ENCODE measurements at regions not wholly inside any gene's neighbourhood (a gene's known extent, or its start where the extent isn't known, plus 50 kb on each side); places are given as distances from the start of the nearest gene placed in this dataset.

DNA sequence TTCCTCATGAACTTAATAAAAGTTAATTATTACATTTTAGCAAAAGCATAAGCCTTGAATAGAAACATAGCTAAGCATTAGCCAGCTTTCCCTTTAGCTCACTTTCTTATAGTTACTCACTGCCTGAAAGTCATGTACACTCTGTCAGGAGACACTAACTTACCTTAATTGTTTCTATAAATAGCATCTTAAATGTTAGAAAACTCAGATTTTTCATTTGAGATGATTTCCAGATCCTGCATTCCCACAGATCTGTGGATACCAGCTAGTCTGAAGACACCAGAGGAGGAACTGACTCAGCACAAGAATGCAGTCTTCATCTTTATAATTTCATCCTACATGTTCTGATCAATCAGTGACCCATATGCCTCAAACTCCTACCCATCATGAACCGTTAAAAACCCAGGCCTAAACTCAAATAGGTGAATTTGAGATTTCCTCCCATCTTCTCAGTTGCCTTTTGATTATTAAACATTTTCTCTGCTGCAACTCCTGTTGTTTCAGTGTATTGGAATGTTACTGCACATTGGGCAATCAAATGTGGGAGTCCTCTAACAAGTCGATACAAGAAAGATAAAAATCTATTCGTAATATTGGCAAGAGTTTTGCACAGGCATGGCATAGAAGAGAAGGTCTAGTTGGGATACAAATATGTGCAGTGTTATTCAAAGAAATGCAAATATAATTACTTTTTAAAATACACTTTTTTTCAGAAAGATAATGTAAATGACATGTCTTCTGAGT, 857.4 kb upstream of the CDH2 start:
- peak; percentile 4 for DNase-seq (ENCODE audit: low read depth)
- no peak overlapping the region for H3K4me3 ChIP-seq (ENCODE audit: low read depth, low read length)
- TF ChIP-seq, protein P1, sequence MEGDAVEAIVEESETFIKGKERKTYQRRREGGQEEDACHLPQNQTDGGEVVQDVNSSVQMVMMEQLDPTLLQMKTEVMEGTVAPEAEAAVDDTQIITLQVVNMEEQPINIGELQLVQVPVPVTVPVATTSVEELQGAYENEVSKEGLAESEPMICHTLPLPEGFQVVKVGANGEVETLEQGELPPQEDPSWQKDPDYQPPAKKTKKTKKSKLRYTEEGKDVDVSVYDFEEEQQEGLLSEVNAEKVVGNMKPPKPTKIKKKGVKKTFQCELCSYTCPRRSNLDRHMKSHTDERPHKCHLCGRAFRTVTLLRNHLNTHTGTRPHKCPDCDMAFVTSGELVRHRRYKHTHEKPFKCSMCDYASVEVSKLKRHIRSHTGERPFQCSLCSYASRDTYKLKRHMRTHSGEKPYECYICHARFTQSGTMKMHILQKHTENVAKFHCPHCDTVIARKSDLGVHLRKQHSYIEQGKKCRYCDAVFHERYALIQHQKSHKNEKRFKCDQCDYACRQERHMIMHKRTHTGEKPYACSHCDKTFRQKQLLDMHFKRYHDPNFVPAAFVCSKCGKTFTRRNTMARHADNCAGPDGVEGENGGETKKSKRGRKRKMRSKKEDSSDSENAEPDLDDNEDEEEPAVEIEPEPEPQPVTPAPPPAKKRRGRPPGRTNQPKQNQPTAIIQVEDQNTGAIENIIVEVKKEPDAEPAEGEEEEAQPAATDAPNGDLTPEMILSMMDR (IDR thresholded peaks at IDR 0.05; ENCODE audit: insufficient read depth, low read length): no peak

DNA sequence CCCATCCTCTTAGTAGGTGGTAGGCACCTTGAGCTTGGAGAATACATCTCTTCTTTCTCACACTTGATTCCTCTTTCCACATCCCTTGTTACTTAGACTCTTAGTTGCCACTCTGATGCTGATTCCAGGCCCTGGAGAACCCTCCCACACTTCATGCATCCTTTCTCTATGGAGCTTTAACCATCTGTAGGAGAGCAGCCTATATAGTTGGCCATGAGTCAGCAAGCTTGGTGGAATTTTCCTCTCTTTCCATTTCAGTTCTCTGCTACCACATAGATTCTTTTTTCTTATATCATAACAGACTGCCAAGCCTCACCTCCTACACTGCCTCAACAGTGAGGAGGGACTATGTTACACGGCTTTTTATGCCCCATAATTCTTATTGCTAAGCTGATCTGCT, 851.6 kb upstream of the CDH2 start:
- no peak overlapping the region for H3K4me3 ChIP-seq (ENCODE audit: low read depth, low read length)
- DNase-seq (ENCODE audit: low read depth): no peak
- TF ChIP-seq, protein P1 (IDR thresholded peaks at IDR 0.05; ENCODE audit: insufficient read depth, low read length): no peak

DNA sequence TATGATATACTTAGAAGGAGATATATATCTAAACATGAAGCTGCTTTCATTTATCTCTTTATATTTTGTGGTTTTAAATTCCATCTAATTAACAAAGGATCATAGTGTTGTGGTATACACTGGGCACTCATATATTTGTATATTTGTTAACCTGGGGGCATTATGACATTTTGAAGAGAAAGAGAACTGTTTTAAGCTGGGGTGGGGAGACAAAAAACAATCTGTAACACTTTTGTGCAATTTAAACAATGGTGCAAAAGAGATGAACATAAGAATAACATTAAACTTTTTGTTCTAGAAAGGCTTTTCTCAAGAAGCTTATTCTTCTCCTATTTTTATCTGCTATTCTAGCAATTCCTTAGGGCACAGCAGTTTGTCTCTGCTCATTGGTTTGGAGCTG, 842.0 kb upstream of the CDH2 start:
- TF ChIP-seq, protein P1 (IDR thresholded peaks at IDR 0.05; ENCODE audit: insufficient read depth, low read length): no peak
- H3K4me3 ChIP-seq (ENCODE audit: low read depth, low read length): no peak overlapping the region
- DNase-seq (ENCODE audit: low read depth): no peak

DNA sequence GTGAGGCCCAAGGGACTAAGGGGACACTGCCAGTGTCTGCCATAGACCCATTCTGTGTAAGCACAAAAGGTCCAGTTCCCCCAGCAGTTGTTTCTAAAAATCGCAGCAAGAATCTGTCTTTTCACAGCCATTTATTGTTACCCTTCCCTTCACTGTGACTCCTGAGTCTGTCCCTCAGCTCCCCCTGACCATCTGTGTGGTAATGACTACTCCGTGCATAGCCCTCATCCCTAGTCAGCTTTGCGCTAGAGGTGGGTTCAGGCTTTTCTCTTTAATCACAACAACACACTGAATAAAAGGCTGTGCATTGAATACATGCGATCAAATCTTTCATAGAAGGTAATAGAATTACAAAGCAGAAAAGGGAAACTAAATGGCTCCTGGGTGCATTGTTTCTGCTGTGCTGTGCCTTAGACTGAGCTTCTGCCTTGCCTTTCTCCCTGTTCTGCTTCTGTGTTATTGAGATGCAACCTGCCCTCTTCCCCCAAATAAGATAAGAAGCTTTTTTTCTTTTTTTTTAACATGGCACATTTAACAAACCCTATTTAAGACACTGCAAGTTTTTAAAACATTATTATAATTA, 836.0 kb upstream of the CDH2 start:
- no peak for DNase-seq (ENCODE audit: low read depth)
- H3K4me3 ChIP-seq (ENCODE audit: low read depth, low read length): no peak overlapping the region
- TF ChIP-seq, protein P1 (IDR thresholded peaks at IDR 0.05; ENCODE audit: insufficient read depth, low read length): no peak

DNA sequence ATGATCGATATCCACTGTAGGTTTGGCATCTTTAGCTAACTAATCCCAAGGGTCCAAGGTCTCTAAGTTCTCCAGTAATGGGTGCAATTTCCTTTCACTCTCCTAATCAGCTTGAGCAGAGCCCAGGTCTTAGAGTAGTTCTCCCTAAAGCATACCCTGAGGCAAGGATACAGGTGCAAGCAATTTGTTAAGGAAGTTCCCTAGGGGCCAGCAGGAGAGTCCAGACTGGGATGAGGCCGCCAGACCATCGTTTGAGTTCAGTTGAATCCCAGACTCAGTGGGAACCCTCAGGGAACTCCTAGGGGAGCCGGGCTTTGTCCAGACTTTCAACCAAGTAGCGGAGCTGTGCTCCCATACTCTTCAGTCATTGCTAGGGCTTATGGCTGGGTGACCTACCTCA, 835.4 kb upstream of the CDH2 start:
- no peak overlapping the region for H3K4me3 ChIP-seq (ENCODE audit: low read depth, low read length)
- DNase-seq (ENCODE audit: low read depth): no peak
- TF ChIP-seq, protein P1 (IDR thresholded peaks at IDR 0.05; ENCODE audit: insufficient read depth, low read length): no peak

DNA sequence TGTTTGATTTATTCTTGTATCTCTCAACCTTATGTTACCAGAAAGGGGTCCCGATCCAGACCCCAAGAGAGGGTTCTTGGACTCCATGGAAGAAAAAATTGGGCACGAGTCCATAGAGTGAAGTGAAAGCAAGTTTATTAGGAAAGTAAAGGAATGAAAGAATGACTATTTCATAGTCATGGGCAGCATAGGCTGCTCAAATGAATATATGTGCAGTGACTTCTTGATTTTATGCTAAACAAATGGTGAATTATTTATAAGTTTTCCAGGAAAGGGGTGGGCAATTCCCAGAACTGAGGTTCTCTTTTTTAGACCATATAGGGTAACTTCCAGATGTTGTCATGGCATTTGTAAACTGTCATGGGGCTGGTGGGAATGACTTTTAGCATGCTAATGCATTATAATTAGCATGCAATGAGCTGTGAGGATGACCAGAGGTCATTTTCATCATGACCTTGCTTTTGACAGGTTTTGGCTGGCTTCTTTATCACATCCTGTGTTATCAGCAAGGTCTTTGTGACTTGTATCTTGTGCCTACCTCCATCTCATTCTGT, 832.4 kb upstream of the CDH2 start:
- no peak overlapping the region for H3K4me3 ChIP-seq (ENCODE audit: low read depth, low read length)
- no peak for DNase-seq (ENCODE audit: low read depth)
- TF ChIP-seq, protein P1 (IDR thresholded peaks at IDR 0.05; ENCODE audit: insufficient read depth, low read length): no peak
